ENCODE measurements at regions not wholly inside any gene's neighbourhood (a gene's known extent, or its start where the extent isn't known, plus 50 kb on each side); places are given as distances from the start of the nearest gene placed in this dataset.

DNA sequence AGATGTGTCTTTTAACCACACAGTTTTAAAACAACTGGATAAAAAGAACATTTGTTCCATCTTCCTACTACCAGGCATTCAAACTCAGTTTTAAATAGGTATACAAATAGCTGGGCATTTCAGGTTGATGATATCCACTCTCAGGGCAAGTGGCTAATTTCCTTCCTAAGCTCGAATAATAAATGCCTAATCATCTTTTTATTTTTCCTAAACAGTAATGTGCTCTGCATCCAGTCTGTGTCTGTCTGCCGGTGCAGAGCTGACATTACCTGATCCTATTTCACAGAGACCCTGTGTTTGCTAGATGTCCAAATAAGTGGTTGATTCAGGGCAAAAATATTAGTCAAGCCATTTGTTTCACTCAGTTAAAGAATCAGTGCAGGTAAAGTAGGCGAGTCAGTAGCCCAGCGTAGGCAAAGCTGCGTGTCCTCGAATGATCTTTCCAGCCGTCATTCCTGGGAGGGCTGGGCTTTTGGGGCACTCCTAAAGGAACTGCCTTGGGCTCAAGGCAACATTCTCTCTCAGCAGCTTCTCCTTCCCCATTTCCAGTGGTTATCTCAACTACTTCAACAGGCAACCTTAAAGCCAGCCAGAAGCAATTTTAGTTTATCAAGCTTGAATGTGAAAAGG is 74.2 kb upstream of the BMP2 start:
- no peak for DNase-seq

DNA sequence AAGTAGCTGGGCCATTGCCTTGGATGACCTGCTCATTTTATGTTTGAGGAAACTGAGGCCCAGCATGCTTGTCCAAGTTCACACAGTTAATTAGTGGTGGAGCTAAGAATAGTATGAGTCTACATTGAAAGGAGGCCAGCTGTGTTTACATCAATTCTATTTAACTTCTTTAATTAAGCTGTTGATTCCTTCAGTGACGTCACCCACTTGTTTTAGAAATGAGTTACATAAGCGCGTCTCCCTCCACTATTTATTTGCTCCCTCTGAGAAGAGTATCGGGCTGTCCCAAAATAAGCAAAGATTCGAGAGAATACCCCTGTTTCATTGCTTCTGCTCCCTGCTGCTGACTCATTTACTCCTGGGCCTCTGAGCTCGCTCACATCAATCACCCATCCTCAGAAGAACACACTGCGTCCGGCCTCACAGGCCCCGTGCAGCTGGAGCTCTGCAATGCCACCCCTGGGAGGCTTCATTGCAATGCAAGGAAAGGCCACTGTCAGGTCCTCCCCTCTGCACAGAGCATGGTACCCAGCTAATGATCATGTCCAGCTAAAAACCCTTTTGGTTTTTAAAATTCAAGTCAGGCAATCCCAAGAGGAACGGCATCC is 74.8 kb upstream of the BMP2 start:
- no peak for DNase-seq

DNA sequence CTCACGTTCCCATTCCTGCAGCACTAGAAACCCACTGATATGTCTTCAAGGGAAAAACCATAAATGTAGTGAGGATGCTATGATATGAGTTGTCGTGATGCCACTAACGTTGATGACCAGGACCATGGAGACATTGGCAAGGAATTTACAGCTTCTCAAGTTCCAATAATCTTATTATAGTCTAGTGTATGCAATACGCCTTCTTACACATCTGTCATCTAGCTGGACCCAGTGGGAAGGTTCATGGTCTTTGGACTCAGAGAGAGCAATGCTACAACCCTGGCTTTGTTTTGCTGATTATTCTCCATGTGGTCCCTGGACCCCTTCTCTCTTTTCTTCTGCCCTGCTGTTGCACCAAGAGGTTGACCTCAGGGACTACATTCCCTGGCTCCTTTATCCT is 76.0 kb upstream of the BMP2 start:
- no peak for DNase-seq

DNA sequence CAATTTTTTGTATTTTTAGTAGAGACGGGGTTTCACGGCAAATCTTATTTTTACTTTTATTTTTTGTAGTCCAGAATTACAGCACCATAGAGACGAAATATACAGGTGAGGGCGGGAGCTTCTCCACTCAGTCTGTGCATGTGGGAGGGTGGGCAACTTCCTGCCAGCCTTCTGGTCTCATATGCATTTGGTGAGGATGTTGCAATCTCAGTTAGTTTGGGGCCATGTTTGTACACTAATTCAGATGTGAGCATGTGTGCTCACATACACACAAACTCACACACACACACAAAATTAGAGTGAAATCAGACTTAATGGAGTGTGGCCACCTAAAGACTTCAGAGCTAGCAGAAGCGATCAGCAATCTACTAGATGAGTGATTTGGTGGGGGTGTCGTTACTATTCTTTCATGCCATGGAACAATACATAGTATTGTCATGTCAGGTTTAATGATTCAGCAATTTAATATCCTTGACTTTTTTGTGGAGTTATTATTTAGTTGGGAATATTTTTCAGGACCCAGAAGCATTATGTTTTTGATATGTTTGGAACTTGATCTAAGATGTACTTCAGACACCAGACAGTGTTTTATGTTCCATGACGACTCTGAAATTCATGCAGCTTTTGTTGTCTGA is 78.0 kb upstream of the BMP2 start:
- DNase-seq: no peak

DNA sequence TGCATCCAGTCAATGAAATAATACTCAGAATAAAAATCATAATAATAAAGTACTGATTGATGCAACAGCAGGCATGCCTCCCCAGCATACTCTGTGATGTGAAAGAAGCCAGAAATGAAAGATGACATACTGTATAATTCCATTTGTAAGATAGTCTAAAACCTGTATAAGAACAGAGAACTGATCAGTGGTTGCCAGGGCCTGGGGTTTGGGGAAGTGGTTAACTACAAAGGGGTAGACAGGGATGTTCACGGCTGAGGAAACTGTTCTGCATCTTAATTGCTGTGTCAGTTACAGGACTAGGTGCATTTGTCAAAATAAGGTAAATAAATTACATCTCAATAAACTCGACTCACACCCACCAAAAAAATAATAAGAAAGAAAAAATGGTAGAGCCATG is 81.3 kb upstream of the BMP2 start:
- DNase-seq: no peak

DNA sequence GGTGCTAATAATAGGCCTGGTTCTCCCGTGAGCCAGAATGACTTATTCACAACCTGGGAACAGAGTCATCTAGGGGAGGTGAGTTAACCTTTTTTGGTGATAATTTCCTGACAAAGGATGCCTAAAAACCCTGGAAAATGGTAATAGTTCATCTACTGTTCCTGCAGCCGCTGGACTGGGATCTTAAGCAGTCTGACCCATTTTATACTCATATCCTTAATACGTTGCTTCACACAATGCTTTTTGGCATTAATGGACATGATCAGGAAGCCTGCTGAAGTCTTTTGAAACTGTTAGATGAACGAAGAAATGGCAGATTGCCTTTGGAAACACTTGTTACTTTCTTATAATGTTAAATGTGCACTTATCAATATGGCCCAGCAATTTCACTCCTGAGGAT is 81.9 kb upstream of the BMP2 start:
- no peak for DNase-seq

DNA sequence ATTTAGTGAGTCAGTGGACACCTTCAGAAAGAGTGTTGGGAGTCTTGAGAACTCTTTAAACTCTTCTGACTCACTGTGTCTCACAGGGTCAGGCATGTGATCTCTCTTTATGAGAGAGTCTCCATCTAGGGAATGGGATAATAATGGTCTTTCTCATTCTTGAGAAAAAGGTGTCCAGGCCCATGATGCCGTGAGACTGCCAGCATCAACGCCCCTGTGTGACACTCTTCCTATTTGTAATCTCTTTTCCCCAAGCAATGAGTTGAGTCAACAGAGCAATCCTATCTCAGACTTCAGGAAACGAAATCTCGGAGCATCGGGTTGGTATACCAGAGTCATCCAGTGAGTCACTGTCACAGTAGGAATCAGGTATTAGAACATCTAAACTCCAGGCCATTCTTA is 82.3 kb upstream of the BMP2 start:
- no peak for DNase-seq

DNA sequence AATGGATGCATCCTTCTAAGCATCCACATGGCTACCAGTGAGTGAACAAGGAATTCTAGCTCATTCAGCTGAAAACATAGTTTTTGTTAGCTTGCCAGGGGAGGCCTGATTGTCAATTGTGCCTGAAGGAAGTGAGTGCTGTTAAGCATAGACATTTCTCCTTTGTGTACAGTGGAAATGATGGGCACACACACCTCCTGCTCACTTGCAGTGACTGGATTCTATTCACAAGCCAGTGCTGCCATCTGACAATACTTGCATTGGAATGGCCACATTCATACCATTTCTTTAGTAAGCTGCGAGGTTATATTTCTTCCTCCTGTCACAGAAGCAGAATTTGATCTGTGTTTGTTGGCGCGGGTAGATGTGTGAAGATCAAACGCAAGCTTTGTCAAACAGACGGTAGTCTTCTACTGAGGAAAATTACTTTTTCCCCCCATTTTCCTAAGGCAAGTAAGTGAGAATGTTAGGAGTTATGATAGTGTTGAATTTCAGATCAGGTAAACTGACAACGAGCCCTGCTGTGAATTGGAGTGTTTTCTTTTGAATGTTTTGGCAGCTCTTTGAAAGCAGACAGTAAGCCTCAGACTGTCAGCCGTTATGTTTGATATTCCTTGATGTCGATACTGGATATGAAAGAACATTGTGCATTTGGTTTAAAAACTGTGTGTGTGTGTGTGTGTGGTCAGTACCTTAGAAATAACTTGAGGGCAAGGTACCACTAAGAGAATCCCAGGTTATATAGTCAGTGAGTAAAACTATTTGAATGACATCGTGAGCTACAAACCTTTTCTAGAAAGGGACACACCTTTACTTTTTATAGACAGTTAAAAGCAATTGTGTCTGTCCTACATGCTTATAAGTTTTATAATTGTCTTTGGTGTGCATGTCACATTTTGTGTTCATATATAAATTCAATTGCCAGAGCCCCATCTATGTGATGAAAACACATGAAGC is 84.2 kb upstream of the BMP2 start:
- no peak for DNase-seq

DNA sequence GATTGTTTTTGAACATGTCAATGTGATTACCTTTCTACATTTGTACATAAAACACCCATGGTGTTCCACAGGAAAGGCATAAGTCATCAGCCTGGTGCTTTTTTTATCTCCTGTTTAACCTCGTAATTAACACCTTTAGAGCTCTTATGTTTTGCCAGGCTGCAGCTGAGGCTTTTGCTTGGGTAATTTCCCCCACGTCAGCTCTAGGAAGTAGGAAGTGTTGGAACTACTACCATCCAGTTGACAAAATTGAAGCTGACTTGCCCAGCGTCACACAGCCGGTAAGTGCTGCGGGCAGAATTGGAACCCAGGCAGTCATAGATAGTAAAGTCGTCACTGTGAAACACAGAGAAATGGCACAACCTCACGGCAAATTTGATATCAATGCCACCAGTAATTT is 86.6 kb upstream of the BMP2 start:
- no peak for DNase-seq

DNA sequence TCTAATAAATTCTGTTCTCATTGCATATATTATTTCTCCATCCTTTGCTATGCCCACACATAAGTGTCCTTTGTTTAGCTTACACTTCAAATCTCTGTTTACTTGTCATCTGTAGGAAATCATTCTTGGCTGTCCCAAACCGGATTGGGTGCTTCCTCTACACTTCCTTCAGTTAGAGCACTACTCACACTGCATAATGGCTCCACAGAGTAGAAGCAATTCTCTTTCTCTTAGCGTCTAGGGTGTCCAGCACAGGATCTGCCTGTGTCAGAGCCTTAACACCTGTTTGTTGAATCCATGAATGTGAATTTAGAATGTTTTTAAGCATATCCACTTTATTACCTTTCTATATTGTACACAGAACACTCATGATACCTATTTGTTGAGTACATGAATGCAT is 87.0 kb upstream of the BMP2 start:
- DNase-seq: no peak

DNA sequence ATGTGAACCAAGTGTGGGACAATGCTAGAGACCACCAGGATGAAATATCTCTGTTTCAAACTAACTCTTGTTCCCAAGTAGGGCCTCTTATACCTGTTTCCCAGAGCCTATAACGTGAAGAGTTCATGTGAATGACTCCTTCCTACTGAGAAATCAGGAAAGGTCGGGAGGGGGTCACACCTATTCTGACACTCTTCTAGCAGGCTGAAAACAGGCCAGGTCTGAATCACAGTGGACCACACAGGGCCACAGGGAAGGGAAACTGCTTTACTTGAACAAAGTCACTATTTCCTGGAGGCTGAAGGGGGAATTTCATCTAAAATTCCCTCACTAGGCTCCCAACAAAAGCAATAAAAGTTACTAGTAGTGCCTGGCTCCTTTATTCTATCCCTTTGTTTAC is 88.4 kb upstream of the BMP2 start:
- DNase-seq: no peak

DNA sequence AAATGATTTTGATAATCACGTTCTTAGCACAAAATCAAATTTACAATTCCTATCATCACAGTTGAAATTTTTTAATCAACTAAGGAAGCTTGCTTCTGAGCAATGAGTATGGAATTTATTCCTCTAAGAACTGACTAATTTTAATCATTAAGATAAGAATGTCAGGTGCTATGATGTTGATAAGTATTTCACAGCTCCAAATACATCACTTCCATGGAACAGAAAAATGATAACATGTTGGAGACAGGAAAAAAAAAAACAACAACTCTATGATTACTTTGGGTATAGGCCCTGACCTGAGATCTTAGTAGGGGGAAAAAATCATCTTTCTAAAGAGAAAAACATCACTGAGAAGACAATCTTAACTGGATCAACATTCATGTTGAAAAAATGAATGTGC is 89.4 kb upstream of the BMP2 start:
- no peak for DNase-seq

DNA sequence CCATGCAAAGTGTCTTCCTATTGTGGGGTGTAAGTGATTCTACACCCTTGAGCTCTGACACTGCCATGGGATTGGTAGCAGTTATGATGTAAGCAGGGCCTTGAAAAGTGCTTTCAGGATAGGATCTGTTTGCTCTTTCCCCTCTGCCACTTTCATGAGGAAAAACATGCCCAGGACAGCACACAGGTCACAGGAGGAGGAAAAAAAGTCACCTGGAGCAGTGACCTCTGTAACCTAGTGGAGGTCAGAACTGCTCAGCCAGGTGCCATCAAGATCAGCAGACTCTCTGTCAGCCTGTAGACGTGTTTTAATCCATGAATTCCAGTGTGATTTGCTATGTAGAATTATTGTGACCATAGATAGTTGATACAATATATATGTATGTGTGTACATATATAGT is 92.7 kb upstream of the BMP2 start:
- no peak for DNase-seq

DNA sequence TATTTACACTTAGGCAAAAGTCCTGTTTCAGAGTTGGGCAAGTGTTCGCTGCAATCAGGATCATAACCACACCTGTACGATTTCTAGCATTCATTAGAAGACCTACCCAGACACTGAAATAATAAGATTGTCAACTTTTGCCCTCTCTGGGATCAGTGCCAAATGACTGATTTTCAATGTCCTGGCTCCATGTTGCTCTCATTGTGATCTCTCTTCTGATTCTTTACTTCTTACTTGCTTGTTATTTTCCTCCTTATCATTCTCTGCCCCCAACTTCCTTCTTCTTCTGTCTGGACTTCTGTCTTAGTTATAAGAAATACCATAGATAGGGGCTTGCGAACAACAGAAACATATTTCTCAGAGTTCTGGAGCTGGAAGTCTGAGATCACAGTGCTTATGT is 94.4 kb upstream of the BMP2 start:
- DNase-seq: no peak

DNA sequence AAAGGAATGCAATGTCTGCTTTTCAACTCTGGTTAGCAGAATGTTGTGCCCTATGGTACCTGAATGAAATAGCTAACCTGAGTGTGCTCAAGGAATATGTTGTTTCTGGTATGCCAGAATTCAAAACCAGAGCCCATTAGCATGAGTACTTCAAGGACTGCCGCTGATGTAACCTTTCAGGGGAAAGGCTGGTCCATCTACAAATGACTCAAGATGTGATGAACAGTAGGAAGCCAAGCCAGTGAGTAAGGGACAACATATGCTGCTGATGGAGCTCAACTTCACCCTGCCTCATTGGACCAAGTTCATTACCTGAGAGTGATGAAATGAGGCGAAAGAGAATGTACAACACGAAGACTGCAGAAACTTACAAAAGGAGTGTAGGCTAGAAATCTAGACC is 95.7 kb upstream of the BMP2 start:
- DNase-seq: no peak

DNA sequence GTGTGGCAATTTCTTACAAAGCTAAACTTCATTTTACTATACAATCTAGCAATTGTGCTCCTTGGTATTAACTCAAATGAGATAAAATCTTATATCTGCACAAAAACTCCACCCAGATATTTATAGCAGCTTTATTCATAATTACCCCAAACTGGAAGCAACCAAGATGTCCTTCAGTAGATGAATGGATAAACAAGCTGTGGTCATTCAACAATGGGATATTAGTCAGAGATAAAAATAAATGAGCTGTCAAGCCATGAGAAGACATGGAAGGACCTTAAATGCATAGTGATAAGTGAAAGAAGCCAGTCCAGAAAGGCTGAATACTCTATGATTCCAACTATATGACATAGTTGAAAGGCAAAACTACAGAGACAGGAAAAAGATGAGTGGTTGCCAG is 98.9 kb upstream of the BMP2 start:
- DNase-seq: no peak

DNA sequence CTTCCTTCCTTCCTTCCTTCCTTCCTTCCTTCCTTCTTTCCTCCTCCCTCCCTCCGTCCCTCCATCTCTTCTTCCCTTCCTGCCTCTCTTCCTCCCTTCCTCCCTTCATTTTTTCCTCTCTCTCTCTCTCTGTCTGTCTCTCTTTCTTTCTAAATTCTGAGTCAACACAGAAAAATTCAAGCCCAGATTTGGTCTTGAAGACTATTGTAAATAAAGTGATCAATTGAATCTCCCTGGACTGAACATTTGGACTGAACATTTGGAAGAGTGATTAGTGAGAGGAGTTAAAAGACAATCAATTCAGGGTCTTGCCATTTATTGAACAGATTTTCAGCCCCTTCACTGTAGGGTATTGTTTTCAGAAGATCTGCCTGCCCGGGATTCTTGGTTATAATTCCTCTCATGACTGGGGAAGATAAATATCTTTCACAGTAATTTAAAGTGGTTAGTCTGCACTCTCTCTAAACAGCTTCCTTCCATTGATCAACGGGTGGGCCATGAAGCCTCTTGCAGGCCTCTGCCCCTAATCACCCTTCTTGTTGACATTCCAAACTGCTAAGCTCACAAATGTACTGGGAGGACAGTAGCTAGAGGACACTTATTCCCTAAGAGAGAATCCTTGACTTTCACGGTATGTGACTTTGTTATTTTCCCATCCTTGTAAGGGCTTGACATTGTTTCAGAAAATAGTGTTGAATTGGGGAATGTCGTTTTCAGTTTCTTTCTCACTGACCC is 101.7 kb upstream of the BMP2 start:
- no peak for DNase-seq

DNA sequence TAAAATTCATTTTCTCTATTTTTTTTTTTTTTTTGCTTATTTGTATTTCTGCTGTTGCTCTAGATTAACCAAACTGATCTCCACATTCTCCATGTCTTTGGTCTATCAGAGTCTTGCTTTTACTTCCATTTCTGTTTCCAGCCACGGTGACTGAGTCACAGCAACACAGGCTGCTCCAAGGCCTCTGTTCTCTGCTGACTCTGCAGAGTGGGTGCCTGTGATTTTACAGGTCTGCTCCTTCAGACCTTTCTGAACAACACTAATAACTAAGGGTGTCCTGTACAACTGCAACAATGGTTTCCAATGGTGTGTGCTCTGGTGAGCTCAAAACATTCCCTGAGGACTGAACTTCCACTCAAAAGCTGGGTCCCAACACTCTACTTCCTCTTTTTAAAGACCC is 102.3 kb upstream of the BMP2 start:
- DNase-seq: no peak

DNA sequence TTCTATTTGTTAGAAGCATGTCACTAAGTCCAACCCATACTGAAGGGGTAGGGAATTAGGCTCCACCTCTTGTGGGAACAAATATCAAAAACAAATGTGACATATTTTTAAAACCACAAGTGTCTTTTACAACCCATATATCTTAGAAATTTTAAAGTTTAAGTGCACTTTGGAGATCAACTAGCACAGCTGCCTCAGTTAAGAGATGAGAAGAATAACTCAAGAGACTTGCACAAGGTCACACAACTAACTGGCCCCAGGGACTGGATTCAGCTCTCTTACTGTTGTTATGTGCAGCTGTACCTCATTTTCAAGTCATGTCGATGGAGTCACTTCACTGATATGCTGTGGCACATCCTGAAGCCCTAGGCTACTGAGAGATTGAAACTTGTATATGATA is 102.9 kb upstream of the BMP2 start:
- DNase-seq: no peak

DNA sequence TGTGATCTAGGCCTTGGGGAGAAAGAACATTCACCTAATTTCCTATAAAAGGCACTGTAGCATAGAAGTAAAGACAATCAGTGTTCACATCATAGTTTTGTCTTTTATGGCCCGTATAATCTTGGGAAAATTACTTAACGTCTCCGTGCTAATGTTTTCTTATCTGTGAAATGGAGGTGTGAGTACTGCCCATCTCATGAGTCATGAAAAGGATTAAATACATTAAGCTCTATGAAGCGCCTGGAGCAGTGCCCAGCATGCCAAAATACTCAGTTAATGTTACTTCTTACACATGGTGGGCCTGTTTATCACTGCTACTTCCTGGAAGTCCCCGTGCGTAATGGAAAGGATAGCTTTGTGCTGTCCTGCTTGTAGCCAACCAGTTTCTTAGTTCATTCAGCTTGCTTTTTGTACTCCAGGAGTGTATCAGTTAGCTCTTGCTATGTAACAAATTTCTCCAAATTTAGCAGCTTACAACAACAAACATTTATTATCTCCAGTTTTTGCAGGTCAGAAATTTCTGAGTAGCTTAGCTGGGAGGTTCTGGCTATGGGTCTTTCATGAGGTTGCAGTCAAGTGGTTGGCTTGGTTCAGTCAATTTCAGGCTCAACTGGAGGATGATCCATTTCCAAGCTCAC is 103.6 kb upstream of the BMP2 start:
- no peak for DNase-seq

DNA sequence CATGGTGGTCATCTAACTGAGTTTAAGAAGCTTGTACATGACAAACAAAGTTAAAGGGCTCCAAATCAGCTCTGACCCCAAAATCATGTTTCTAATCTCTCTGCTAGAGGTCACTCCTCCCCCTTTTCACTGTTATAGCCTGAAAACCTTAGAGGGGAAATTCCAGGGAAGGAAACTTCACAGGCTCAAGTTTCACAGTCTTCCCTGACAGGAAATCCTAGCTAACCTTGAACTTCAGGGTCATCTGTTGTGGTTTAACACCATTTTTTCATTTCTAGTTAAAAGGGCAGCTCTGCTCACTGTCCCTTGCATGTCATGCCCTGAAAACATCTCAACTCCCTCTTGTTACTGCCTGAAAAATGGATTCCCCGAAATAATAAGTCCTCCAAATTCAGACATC is 104.4 kb upstream of the BMP2 start:
- no peak for DNase-seq

DNA sequence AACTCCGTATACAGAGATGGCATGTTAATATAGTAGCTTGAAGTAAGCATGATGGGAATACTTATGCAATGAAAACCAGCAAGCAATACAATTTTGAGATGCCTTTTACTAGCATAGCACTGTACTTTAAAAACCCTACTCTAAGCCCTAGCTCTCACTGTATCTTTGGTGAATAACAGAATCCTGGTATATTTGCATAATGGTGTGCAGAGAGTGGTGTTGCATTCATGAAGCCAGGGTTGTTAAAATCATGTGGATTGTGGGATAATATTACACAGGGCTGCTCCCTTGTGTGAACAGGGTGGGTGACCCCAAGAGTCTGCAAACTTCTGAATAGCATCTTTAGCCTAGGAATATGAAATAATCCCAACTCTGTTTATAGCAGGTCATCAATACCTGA is 105.2 kb upstream of the BMP2 start:
- DNase-seq: no peak

Measured in right kidney (tissue), 1 donor.